HG02943 (cell line): ENCODE measurements at regions not wholly inside any gene's neighbourhood (a gene's known extent, or its start where the extent isn't known, plus 50 kb on each side); places are given as distances from the start of the nearest gene placed in this dataset.

Experiments used
- ATAC-seq: cut with Tn5 transposase; IDR thresholded peaks from one replicate; pipeline ENCODE4 v1.9.1; 2021; ENCODE audit warnings: mild to moderate bottlenecking, low read depth, moderate library complexity; ENCODE audit not compliant: unreplicated experiment

DNA sequence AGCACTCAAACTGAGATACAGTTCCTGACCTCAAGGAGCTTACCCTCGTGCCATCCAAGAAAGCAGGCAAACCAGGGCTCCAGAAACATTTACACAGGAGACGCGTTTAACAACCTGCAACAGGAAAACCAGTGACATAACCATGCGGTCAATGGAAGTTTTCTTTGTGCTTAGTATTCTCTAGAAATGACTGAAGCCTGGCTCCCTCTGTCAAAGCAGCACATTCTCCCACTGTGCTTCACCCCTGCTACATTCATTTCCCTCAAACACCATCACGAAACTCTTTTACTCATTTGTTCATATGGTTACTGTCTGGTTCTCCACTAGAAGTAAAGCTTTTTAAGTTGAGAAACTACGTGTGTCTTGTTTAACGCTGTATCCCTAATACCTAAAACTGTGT lies 161.3 kb upstream of the CCND2 start:
- no peak for ATAC-seq

DNA sequence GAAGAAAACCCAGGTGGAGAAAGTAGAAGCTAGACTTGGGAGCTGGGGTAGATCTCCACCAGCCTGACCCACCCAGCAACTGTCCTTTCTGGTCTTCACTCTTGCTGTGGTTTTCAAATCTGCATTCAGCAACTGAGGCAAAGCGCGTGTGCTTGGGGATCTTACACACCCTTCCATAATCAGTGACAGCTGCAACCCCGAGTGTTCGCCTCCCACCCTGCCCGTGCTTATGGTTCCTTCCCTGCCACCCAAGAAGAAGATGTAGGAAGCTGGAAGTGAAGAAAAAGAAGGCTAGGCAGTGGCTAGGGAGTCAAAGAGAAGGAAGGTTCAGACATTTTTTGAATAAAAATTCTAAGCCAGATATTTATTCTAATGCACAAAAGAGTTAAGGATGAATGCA lies 162.6 kb upstream of the CCND2 start:
- ATAC-seq = no peak

DNA sequence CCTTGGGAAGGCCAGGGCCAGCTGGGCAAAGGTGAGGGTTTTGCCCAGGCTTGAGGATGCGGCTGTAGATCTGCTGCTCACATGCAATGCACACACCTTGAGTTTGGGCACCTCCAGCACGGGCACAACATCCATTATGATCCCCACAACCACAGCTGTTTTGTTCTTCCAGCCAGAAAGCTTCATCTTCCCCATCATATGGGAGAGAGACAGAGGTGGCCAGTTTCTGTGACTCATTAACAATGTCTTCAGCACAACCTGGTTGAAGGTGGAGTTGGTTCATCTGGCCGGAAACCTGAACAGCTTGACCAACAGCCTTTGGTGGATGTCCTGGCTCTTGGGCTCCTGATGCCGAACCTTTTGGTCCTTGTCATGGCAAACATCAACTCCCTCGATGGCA lies 163.7 kb upstream of the CCND2 start:
- no peak for ATAC-seq

DNA sequence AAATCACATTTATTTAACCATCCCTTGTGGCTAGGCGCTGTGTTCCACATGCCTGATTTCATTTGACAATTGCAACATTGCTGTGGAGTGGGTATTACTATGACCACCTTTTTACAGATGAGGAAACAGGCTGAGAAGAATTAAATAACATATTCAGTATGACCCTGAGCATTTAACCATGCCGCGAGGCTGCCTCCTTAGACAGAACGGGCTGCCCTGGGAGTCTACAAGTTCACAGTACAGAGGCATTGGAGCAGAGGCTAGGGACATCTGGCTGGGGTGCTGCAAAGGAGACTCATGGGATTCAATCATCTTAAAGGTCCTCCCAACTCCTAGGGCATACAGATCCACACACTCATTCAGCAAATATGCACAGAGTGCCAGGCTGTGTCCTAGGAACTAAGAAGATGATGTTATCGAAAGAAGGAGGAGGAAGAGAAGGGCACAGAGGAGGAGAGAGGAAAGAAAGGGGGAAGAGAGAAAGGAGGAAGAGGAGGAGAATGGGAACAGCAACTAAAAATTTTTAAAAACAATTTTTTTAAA lies 164.7 kb upstream of the CCND2 start:
- no peak for ATAC-seq

DNA sequence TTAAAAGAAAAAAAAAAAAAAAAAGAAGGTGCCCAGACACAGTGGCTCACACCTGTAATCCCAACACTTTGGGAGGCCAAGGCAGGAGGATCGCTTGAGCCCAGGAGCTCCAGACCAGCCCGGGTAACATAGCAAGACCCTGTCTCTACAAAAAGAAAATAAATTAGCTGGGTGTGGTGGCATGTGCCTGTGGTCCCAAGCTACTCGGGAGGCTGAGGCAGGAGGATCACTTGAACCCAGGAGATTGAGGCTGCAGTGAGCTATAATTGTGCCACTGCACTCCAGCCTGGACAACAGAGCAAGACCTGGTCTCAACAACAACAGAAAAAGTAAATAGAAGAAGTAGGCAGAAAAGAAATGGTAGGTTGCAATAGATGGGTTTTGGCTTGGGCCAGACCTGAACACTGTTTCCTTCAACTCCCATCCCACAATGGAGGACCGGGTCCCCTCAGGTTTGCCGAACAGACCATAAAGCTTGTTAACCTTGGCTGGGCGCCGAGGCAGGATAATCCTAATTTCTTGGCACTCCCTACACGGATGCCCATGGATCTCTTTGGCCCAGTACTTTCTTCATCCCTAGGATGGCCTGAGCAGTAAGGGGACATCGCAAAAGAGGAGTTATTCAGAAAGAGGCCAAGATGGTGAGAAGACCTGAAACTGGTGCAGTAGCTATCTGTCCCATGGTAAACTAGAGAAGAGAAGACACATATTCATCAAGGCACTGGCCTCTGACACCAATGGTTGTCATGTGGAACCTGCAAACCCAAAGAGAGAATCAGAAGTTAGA lies 165.5 kb upstream of the CCND2 start:
- ATAC-seq = peak; percentile 5

DNA sequence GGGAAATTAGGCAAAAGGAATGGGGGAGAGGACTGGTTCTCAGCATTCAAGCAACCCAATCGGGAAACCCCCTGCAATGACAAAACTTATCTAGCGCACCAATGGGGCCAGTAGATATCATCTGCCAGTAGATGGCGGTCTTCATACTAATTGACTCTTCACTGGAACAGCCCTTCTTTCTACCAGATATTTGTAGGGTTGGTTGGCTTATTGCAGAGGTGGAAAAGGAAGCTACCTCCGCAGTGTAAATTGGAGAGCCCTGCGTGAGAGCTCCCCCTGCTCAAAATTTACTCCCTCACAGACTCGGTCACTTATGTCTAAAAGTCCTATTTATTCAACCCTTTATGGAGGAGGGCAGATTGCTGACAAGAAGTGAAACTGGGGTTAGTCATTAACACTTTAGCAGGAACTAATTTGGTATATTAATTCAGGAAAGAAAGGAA lies 166.1 kb upstream of the CCND2 start:
- peak; percentile 91 for ATAC-seq

DNA sequence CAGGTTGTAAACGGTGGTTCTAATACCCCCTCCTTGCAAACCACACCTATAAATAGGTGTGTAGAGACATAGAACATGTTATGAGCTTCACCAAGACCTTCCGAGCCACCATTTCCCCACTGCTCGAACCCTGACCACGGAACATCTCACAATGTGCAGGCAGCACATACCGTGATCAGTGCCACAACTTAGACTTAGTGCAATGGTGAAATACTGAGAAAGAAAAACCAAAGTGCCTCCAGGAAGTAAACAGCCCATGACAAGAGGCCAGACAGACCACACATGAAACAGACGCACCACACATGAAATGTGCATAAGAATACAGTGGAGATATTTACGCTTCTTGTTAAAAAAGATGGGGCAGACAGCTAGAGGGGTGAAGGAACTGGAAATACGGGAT lies 166.9 kb upstream of the CCND2 start:
- ATAC-seq = no peak

DNA sequence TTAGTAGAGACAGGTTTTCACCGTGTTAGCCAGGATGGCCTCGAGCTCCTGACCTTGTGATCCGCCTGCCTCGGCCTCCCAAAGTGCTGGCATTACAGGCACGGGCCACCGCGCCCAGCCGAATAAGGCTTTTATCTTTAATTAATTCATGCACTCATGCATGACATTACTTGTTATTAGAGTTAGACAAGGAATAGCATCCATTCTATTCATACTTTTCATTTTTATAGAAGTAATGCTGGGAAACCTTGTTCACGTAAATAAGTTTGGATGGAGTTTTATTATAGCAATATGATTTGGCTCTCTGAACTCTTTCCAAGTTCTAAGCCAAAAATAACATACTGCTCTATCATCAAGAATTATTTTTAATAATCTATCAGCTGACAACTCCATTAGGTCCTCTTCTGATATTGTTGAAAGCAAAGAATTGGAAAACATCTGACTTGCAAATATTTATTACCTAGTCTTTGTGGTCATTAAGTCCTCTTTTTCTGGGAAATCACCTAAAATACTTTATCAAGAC lies 168.8 kb upstream of the CCND2 start:
- ATAC-seq = no peak

DNA sequence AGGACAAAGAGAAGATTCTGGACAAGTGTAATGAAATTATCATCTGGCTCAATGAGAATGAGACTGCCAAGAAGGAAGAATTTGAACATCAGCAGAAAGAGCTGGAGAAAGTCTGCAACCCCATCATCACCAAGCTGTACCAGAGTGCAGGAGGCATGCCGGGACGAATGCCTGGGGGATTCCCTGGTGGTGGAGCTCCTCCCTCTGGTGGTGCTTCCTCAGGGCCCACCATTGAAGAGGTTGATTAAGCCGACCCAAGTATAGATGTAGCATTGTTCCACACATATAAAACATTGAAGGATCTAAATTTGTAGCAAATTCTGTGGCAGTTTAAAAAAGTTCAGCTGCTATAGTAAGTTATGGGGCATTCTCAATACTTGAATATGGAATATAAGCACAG lies 174.3 kb upstream of the CCND2 start:
- no peak for ATAC-seq

DNA sequence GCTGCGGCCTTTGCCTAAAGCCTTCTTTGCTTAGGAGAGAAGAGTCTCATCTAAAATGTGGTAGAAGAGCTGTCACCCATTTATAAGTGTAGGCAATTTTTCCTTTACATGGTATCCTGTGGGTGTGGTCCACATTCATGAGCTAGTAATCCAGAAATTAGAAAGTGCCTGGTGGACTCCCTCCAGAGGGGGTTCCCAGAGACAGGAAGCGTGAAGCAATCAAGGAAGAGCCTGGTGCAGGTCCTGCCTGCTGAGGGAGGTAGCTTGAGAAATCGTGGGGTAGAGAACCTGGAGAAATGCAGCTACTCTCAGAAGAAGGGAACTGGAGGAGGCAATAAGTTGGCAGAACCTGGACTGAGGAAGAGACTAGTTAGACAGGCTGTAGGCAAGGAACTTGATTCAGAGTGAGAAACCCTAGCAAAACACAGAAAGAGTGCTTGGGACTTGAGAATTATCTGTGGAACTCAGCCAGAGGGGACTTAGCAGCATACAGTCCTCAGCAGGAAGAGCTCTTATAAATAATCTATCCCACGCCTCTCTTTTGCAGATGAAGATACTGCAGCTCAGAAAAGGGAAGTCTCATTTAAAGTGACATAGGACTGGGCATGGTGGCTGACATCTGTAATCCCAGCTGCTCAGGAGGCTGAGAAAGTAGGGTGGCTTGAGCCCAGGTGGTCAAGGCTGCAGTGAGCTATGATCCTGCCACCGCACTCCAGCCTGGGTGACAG lies 182.4 kb upstream of the CCND2 start:
- ATAC-seq = no peak

DNA sequence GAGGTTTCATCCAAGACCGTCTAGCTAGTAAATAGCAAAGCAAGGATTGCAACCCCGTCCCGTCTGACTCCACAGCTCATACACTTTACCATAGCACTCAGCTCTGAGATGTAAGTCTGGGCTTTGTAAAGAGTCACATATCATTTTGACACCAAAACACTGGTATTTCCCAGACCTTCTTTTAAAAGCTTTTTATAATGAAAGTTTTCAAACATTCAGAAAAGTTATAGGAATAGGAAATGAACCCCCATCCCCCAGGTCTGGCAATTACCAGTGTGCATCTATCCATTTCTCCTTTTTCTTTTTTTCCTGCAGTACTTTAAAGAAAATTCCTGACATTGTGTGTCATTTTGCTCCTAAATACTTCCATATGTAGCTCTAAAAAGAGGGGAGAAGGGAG lies 183.6 kb upstream of the CCND2 start:
- ATAC-seq = no peak

DNA sequence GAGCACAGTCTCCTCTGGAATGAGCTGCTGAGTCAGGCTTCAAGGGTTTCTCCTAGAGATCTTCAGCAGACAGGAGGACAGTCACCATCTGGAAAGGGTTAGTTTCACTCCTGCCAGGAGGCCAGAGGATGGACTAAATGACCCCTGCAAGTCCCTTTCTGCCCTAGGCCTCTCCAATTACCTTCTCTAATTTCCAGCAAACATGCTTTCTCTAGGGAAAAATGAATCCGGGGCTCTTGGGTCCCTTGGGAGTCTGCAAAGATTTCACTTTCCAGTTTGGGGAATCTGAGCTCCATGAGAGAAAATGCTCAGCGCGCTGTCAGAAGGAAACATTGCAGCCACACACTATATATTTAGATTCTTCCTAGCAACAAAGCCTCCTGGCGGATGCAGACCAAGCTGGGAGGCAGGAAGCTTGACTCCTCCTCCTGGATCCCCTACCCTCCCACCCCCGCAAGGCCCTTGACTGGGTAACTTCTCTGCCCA lies 184.4 kb upstream of the CCND2 start:
- ATAC-seq = no peak

DNA sequence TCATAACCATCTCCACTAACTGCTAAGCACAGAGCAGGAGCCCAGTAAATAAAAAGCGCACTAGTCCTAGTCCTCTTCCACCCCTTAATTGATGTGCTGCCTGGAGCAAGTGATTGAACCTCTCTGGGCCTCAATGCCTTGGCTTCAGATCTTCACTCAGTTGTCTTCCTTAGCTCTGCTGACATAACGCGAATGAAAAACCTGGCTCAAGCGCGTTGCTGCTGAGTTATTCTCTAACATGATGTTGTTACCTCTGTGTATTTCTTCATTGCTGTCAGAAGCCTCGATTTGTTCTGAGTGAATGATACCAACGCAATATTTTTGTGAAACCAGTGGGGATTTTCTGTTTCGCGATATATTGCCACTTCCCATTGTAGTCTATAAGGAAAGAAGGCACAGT lies 185.1 kb upstream of the CCND2 start:
- ATAC-seq = no peak

DNA sequence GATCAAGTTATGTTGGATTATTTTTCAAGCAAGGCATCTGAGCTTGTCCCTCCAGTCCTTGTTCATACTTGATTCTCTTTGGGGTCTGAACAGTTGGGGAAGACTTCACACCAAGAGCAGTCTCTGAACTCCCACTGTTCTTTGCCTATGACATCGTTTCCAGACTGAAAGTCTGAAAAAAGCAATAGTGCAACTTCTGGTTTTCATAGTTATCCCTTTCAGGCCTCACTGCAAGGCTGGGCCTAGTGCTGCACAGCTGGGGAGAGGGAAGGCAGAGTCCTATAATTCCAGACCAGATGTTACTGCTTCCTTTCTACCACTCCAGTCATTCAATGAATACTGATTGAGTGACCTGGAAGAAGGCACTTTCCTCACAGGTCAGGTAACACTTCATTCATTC lies 187.1 kb upstream of the CCND2 start:
- no peak for ATAC-seq

DNA sequence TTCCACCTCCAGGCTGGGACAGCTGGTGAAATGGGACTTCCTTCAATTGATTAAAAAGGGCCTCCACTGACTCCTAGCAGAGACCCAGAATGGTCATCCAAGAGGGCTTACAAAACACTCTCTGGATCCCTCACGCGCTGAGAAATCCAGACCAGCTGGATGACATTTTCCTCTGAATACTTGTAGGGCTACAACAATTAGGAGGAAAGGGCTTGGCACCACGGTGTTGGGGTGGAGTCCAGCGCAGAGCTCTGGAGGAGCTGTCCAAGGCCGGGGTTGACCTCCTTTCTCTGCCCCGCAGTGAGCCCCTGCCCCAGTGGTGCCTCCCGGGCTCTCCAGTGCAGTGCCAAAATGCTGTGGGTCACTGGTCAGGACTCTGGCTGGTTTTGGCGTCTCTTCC lies 189.0 kb upstream of the CCND2 start:
- ATAC-seq = no peak

DNA sequence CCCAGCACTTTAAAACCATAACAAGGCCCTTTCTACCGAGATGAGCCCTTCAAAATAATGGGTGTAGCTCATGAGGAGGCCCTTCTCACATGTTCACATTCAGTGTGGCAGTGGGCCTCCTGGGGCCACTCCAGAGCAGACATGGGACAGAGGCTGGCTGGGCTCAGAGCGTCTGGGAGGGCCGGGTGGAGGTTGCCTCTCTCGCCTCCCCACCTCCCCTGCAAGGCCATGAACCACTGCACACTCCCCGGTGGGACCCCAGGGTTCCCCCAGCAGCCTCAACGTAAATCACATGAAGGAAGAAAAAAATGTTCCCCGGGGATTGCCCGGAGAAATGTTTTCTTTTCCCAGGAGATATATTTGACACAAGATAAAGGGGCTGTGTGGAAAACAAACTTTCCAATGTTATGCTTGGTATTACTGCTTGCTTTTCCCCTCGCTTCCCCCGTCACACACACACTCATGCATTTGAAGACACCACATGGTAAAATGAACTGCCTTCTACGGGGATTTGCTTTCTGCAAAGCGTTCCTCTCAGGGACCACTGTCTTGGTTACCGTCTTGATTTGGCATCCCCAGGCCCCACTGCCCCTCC lies 190.7 kb upstream of the CCND2 start:
- no peak for ATAC-seq

DNA sequence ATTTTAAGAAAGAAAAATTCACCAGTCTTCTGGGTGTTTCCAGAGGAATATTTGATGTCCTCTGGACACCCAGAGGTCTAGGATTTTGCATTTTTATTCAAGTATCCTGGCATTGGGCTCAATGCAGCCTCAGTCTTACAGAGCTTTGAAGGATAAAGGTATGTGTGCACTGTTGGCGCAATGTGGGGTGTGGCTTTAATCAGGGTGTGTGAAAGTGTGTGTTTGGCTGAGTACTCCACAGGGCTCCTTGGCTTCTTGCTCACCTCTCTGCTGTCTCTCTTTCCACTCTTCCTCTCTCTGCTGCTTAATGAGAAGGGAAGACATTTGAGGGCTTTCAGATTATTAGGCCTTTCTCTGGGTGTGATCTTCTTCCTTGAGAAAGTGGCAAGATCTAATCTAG lies 193.3 kb upstream of the CCND2 start:
- no peak for ATAC-seq

DNA sequence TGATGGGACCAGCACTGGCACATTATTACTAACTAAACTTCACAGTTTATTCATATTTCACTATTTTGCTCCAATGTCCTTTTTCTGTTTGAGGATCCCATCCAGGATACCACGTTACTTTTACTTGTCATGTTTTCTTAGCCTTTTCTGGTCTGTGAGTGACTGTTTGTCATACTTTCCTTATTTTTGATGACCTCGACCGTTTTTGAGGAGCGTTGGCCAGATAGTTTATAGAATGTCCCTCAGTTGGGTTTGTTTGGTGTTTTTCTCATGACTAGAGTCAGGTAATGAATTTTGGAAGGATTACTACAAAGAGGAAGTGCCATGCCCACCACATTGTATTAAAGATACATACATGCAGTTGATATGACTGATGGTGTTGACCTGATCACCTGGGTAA lies 199.4 kb upstream of the CCND2 start:
- ATAC-seq = no peak

DNA sequence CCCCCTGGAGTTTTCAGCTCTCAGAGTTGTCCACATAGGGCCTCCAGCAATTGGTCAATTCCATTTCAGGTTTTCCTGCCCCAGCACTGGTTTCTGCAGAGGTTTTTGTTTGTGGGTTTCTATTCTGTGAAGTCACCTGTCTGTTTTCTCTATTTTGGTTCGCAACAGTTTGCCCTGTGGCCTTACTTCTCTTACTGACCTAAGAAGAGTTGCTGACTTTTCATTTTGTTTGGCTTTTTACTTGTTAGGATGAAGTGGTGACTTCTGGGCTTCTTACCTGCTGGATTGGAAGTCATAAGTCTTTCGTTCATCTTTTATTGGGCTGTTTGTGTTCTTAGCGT lies 196.4 kb upstream of the PARP11 start:
- no peak for ATAC-seq

DNA sequence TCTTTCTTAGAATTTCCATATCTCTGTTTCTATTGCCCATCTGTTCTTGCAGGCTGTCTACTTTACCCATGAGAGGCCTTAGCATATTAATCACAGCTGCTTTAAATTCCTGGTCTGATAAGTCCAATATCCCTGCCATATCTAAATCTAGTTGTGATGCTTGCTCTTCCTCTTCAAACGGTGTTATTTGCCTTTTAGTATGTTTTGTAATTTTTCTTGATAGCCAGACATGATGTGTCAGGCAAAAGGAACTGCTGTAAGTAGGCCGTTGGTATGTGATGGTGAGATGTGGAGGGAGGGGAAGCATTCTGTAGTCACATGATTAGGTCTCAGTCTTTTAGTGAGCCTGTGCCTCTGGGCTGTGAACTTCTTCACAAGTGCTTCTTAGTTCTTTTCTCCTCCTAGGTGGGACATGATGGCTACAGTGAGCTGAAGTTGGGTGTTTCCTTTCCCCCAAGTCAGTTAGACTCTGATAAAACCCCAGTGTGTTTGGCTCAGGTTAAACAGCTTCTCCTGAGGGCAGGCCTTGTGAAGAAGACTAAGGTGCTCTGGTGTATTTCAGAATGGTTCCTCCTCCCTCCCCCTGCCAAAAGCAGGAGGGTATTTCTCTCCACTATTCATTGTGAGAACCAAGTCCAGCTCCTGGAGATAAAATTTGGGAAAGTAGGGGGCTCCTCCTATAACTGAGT lies 195.9 kb upstream of the PARP11 start:
- no peak for ATAC-seq

DNA sequence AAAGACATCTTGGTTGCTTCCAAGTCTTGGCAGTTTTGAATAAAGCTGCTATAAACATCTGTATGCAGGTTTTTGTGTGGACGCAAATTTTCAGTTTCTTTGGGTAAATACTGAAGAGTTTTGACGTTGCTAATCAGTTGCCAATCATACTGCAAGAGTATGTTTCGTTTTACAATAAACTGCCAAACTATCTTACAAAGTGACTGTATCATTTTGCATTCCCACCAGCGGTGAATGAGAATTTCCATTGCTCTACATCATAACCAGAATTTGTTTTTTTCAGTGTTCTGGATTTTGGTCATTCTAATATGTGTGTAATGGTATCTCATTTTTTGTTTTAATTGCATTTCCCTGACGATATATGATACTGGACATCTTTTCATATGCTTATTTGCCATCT lies 190.8 kb upstream of the PARP11 start:
- no peak for ATAC-seq
